Fibroblast of lung (primary cell): ENCODE measurements at regions not wholly inside any gene's neighbourhood (a gene's known extent, or its start where the extent isn't known, plus 50 kb on each side); places are given as distances from the start of the nearest gene placed in this dataset.

Source experiments
- DNase-seq, 2 donors: peaks; one replicate each; pipeline versions ENCODE4 v3.0.0 to v3.0.0-alpha.2; 2010; ENCODE audit warnings: low read depth in 2 of 2
- H2AFZ ChIP-seq: 2 replicates; pipeline ENCODE4 v1.5.1; 2012; ENCODE audit warnings: low read length, control low read depth, inconsistent platforms
- H3K27ac ChIP-seq: 2 replicates; pipeline ENCODE4 v1.5.1; 2011; ENCODE audit warnings: low read length, control low read depth; ENCODE audit not compliant: insufficient read depth
- H3K27me3 ChIP-seq: 2 replicates; pipeline ENCODE4 v1.5.1; 2011; ENCODE audit warnings: mild to moderate bottlenecking, low read length; ENCODE audit not compliant: control insufficient read depth, insufficient read depth
- H3K36me3 ChIP-seq: 2 replicates; pipeline ENCODE4 v1.5.1; 2011; ENCODE audit warnings: low read length; ENCODE audit not compliant: control insufficient read depth, insufficient read depth
- H3K4me1 ChIP-seq: 2 replicates; pipeline ENCODE4 v1.5.1; 2011; ENCODE audit warnings: low read length; ENCODE audit not compliant: control insufficient read depth, insufficient read depth; ENCODE audit errors: extremely low read depth
- H3K4me2 ChIP-seq: 2 replicates; pipeline ENCODE4 v1.5.1; 2011; ENCODE audit warnings: low read length, control low read depth; ENCODE audit not compliant: insufficient read depth; ENCODE audit errors: extremely low read depth
- H3K4me3 ChIP-seq, 4 experiments: fragments of 200-600 bp in 1 of 4; sonication (generic) in 1 of 4; replicated peaks in 1 of 4; 2 replicates each; pipeline ENCODE4 v1.5.1; 2011 to 2016; ENCODE audit warnings: low read length in 4 of 4, low read depth in 3 of 4, mild to moderate bottlenecking in 3 of 4, control low read depth in 2 of 4, inconsistent platforms in 1 of 4, mixed read lengths in 1 of 4; ENCODE audit not compliant: insufficient read depth in 1 of 4; ENCODE audit errors: control extremely low read depth in 1 of 4
- H3K79me2 ChIP-seq: 2 replicates; pipeline ENCODE4 v1.5.1; 2012; ENCODE audit warnings: mild to moderate bottlenecking, low read length, inconsistent platforms; ENCODE audit not compliant: control insufficient read depth, insufficient read depth
- H3K9ac ChIP-seq: 2 replicates; pipeline ENCODE4 v1.5.1; 2011; ENCODE audit warnings: mild to moderate bottlenecking, low read length, control low read depth; ENCODE audit not compliant: insufficient read depth
- H3K9me3 ChIP-seq: 2 replicates; pipeline ENCODE4 v1.5.1; 2012; ENCODE audit warnings: low read depth, low read length; ENCODE audit not compliant: control insufficient read depth, insufficient read depth
- H4K20me1 ChIP-seq: 2 replicates; pipeline ENCODE4 v1.5.1; 2011; ENCODE audit warnings: low read length; ENCODE audit not compliant: control insufficient read depth, insufficient read depth; ENCODE audit errors: extremely low read depth
- EZH2 ChIP-seq: IDR thresholded peaks from 2 replicates; pipeline ENCODE4 v1.5.1; 2012; ENCODE audit warnings: low read length, control low read depth, mild to moderate bottlenecking; ENCODE audit errors: missing control alignments
- TF ChIP-seq, protein P1 (sequence below), 2 donors: IDR thresholded peaks in 1 of 2; conservative IDR thresholded peaks in 1 of 2; 1 replicate in 1 of 2; 2 replicates in 1 of 2; pipeline ENCODE4 v1.5.1; 2011 to 2012; ENCODE audit warnings: low read length in 2 of 2, control low read depth in 1 of 2, inconsistent platforms in 1 of 2, low read depth in 1 of 2, mild to moderate bottlenecking in 1 of 2

DNA sequence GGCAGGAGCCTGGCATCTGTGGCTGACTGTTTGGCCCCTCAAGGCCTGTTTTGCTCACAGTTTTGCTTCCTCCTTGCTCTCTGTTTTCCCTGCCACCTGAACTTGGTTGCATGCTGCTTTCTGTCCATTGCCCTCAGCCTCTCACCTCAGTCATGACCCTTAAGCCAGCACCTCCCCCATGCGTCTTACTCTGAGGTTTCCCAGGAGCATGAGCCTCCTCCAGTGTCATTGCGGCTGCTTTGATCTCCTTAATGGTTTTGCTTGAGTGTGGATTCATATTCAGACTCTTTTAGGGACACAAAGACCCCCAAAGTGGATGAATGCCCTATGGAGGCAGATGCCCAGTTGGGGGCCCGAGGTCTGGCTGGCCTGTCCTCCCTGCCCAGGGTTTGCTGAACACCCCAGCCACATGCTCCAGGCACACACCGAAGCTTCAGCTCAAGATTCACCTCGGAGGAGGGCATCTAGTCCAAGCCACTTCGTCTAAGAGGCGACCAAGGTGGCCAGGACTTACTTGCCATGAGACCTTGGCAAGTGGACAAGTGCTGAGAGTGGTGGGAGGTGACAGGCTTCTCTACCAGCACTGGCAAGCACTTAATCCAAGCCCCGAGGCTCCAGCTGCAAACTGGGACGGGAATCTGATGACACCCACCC lies 95.4 kb upstream of the DIO3 start:
- Histone ChIP-seq H3K79me2 (no peaks in the 10 kb centered on the region), H3K27me3 (no peaks in the 10 kb centered on the region), H3K4me3 (no peak overlapping the region), H4K20me1 (no peaks in the 10 kb centered on the region), H3K9ac (no peak overlapping the region), H3K4me2 (no peak overlapping the region), H3K36me3 (no peaks in the 10 kb centered on the region), H3K4me1 (no peaks in the 10 kb centered on the region), H2AFZ (no peak overlapping the region), H3K27ac (no peak overlapping the region), H3K9me3 (no peaks in the 10 kb centered on the region)
- DNase-seq, result no peak
- TF ChIP-seq EZH2, result no peak
- TF ChIP-seq, protein P1, sequence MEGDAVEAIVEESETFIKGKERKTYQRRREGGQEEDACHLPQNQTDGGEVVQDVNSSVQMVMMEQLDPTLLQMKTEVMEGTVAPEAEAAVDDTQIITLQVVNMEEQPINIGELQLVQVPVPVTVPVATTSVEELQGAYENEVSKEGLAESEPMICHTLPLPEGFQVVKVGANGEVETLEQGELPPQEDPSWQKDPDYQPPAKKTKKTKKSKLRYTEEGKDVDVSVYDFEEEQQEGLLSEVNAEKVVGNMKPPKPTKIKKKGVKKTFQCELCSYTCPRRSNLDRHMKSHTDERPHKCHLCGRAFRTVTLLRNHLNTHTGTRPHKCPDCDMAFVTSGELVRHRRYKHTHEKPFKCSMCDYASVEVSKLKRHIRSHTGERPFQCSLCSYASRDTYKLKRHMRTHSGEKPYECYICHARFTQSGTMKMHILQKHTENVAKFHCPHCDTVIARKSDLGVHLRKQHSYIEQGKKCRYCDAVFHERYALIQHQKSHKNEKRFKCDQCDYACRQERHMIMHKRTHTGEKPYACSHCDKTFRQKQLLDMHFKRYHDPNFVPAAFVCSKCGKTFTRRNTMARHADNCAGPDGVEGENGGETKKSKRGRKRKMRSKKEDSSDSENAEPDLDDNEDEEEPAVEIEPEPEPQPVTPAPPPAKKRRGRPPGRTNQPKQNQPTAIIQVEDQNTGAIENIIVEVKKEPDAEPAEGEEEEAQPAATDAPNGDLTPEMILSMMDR (conservative IDR thresholded peaks at IDR 0.05 in 1 of 2, IDR thresholded peaks at IDR 0.05 in 1 of 2; ENCODE audit: low read depth in 1 of 2, low read length in 2 of 2), result no peak

DNA sequence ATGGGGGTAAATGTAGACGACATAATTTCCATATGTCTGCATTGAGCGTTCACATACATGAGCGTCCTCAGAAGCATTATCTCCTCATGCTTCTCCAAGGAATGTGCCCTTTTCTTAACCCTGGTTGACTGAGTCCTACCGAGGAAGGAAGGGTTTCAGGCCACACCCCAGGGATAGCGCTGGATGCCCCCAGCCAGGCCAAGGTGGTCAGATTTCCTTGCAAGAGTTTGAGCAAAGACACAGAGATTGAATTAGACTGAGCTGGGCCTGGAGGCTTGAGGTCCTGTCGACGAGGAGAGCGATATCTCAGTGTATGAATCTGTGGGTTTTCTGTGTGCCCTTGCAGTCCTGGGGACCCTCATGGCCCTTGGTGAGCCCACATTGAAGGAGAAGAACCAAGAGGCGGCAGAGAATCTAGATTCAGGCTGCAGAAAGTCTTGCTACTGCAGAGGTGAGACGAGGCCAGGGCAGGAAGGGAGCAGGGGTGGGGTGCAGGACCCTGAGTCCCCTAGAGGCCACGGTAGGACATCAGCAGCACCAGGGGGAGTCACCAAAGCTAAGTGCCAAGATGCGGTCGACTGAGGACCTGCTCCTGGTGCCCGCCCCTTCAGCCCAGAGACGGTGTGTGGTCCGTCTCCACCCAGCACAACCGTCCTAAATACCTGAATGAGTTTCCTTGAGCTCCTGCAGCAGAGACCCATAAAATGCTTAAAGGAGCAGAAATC lies 94.7 kb upstream of the DIO3 start:
- Histone ChIP-seq H3K9me3 (no peaks in the 10 kb centered on the region), H3K27me3 (no peaks in the 10 kb centered on the region), H3K79me2 (no peaks in the 10 kb centered on the region), H4K20me1 (no peaks in the 10 kb centered on the region), H3K4me2 (no peak overlapping the region), H3K4me3 (no peak overlapping the region), H3K9ac (no peak overlapping the region), H3K4me1 (no peaks in the 10 kb centered on the region), H3K27ac (no peak overlapping the region), H3K36me3 (no peaks in the 10 kb centered on the region), H2AFZ (no peak overlapping the region)
- DNase-seq, result no peak
- no peak for TF ChIP-seq EZH2
- TF ChIP-seq, protein P1 (conservative IDR thresholded peaks at IDR 0.05 in 1 of 2, IDR thresholded peaks at IDR 0.05 in 1 of 2; ENCODE audit: low read depth in 1 of 2, low read length in 2 of 2), result no peak

DNA sequence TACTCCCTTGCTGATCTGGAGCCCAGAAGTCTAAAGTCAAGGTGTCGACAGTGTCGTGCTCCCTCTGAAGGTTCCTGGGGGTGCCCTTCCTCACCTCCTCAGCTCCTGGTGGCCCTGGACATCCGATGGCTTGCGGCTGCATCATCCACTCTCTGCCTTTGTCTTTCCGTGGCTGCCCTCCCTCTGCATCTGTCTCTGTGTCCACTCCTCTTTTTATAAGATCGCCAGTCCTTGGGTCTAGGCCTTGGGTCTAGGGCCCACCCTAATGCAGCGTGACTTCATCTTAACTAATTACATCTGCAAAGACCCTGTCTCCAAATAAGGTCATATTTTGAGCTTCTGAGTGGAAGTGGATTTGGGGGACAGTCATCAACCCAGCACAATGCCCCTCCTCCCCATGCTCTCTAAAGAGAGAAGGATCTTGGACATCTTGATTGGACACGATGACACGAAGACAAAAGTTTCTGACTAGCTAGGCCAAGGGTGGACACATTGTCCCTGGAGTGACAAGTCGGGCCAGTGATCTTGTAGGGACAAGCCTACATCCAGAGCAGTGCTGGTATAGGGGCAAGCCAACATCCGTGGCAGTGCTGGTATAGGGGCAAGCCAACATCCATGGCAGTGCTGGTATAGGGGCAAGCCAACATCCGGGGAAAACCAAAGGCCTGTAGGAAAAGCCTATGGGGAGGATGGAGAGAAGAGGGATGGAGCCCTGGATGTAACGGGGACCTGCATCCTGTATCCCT lies 93.9 kb upstream of the DIO3 start:
- Histone ChIP-seq H3K9me3 (no peaks in the 10 kb centered on the region), H3K4me1 (no peaks in the 10 kb centered on the region), H3K4me3 (no peak overlapping the region), H3K27ac (no peak overlapping the region), H3K9ac (no peak overlapping the region), H3K79me2 (no peaks in the 10 kb centered on the region), H3K36me3 (no peaks in the 10 kb centered on the region), H3K27me3 (no peaks in the 10 kb centered on the region), H4K20me1 (no peaks in the 10 kb centered on the region), H2AFZ (no peak overlapping the region), H3K4me2 (no peak overlapping the region)
- DNase-seq, result no peak
- TF ChIP-seq, protein P1 (conservative IDR thresholded peaks at IDR 0.05 in 1 of 2, IDR thresholded peaks at IDR 0.05 in 1 of 2; ENCODE audit: low read depth in 1 of 2, low read length in 2 of 2), result no peak
- no peak for TF ChIP-seq EZH2
